ENCODE measurements at regions not wholly inside any gene's neighbourhood (a gene's known extent, or its start where the extent isn't known, plus 50 kb on each side); places are given as distances from the start of the nearest gene placed in this dataset.

DNA sequence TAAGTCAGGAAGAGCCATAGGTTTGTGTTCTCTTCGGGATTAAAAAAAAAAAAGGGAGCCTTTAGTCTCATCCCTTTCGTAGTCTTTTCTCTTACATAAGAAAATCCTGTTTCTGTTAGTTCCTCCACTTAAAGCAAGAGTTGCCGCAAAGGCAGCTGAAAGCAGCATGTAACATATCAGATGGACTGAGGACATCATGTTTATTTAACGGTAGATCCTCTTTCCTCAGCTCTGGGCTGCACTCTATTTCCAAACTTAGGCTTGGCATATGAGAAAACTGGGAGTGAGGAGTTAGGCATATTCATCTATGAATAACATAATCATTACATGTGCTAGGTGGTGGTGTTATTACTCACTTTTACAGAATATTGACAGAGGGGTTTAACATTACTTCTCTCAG is 391.2 kb downstream of the KLF12 start:
- TF ChIP-seq YY1 (IDR thresholded peaks at IDR 0.05; ENCODE audit: insufficient read depth, insufficient read length) (no peak), ZNF274 (IDR thresholded peaks at IDR 0.05; ENCODE audit: low read depth, low read length) (no peak), SUZ12 (IDR thresholded peaks at IDR 0.05; ENCODE audit: extremely low read depth, insufficient read depth, insufficient read length) (no peak)
